ENCODE measurements at regions not wholly inside any gene's neighbourhood (a gene's known extent, or its start where the extent isn't known, plus 50 kb on each side); places are given as distances from the start of the nearest gene placed in this dataset.

GRCh38 chr5:9784231-9784630, 154.1 kb upstream of the TAS2R1 start:
- TF ChIP-seq CTCF (IDR thresholded peaks at IDR 0.05 in 2 of 3, conservative IDR thresholded peaks at IDR 0.05 in 1 of 3; ENCODE audit: borderline replicate concordance in 1 of 3, insufficient read depth in 1 of 3, low read depth in 2 of 3, low read length in 2 of 3), result no peak
- TF ChIP-seq ATF3 (IDR thresholded peaks at IDR 0.05), result no peak
- no peak for TF ChIP-seq EZH2phosphoT487 (IDR thresholded peaks at IDR 0.05; ENCODE audit: borderline replicate concordance)
- TF ChIP-seq RAD21 (IDR thresholded peaks at IDR 0.05; ENCODE audit: low read depth), result no peak
- TF ChIP-seq EZH2 (IDR thresholded peaks at IDR 0.05), result no peak
